SK-N-SH treated with all-trans-retinoic acid at 6 μM for 48 hours (cell line): ENCODE measurements at regions not wholly inside any gene's neighbourhood (a gene's known extent, or its start where the extent isn't known, plus 50 kb on each side); places are given as distances from the start of the nearest gene placed in this dataset.

Experiments
- ATAC-seq: fragments of 200-7000 bp; cut with Tn5 transposase; 3 replicates; pipeline ENCODE4 v1.9.1; 2020; ENCODE audit warnings: mild to moderate bottlenecking, moderate library complexity
- ARNTL ChIP-seq: fragments of 450-650 bp; formaldehyde crosslinking; IDR thresholded peaks from 2 replicates; pipeline ENCODE4 v1.5.0; 2020; ENCODE audit warnings: low read depth, mild to moderate bottlenecking, moderate library complexity, borderline replicate concordance
- BACH2 ChIP-seq: fragments of 250-450 bp; sonication (Bioruptor Pico); IDR thresholded peaks from 2 replicates; pipeline ENCODE4 v1.9.0; 2021; ENCODE audit warnings: mild to moderate bottlenecking, borderline replicate concordance
- CSDC2 ChIP-seq: fragments of 250-450 bp; sonication (Bioruptor Pico); IDR thresholded peaks from 2 replicates; pipeline ENCODE4 v1.5.0; 2020; ENCODE audit warnings: mild to moderate bottlenecking, moderate library complexity
- ESRRG ChIP-seq: fragments of 250-450 bp; sonication (Bioruptor Pico); IDR thresholded peaks from 2 replicates; pipeline ENCODE4 v1.6.1; 2021; ENCODE audit warnings: mild to moderate bottlenecking
- GLIS3 ChIP-seq: fragments of 250-450 bp; sonication (Bioruptor Pico); IDR thresholded peaks from 2 replicates; pipeline ENCODE4 v1.5.0; 2020; ENCODE audit warnings: mild to moderate bottlenecking, moderate library complexity
- ISL1 ChIP-seq: fragments of 250-450 bp; sonication (Bioruptor Pico); IDR thresholded peaks from 2 replicates; pipeline ENCODE4 v2.1.2; 2022; ENCODE audit warnings: mild to moderate bottlenecking, moderate library complexity
- OSR1 ChIP-seq: fragments of 250-450 bp; sonication (Bioruptor Pico); IDR thresholded peaks from 2 replicates; pipeline ENCODE4 v1.8.0; 2022; ENCODE audit warnings: moderate library complexity, mild to moderate bottlenecking, inconsistent platforms
- POU6F1 ChIP-seq: fragments of 250-450 bp; sonication (Bioruptor Pico); IDR thresholded peaks from 2 replicates; pipeline ENCODE4 v1.8.0; 2021; ENCODE audit warnings: low read depth, mild to moderate bottlenecking, moderate library complexity, borderline replicate concordance
- PPARA ChIP-seq: fragments of 250-450 bp; sonication (Bioruptor Pico); IDR thresholded peaks from 2 replicates; pipeline ENCODE4 v1.5.0; 2020; ENCODE audit warnings: mild to moderate bottlenecking, borderline replicate concordance
- RARB ChIP-seq: fragments of 250-450 bp; sonication (Bioruptor Pico); IDR thresholded peaks from 2 replicates; pipeline ENCODE4 v1.8.0; 2021; ENCODE audit warnings: mild to moderate bottlenecking, moderate library complexity
- SNAI2 ChIP-seq: fragments of 250-450 bp; sonication (Bioruptor Pico); IDR thresholded peaks from 2 replicates; pipeline ENCODE4 v1.5.0; 2020; ENCODE audit warnings: mild to moderate bottlenecking, moderate library complexity
- TCF4 ChIP-seq: fragments of 250-450 bp; sonication (Bioruptor Pico); IDR thresholded peaks from 2 replicates; pipeline ENCODE4 v1.8.0; 2021; ENCODE audit warnings: mild to moderate bottlenecking, moderate library complexity, borderline replicate concordance
- TOX ChIP-seq: fragments of 250-450 bp; sonication (Bioruptor Pico); IDR thresholded peaks from 2 replicates; pipeline ENCODE4 v1.8.0; 2021; ENCODE audit warnings: mild to moderate bottlenecking, moderate library complexity, borderline replicate concordance
- ZC3H10 ChIP-seq: fragments of 250-450 bp; sonication (Bioruptor Pico); IDR thresholded peaks from 2 replicates; pipeline ENCODE4 v1.5.1; 2021; ENCODE audit warnings: mild to moderate bottlenecking, moderate library complexity
- ZFP3 ChIP-seq: fragments of 250-450 bp; sonication (Bioruptor Pico); IDR thresholded peaks from 2 replicates; pipeline ENCODE4 v1.5.0; 2020; ENCODE audit warnings: mild to moderate bottlenecking, moderate library complexity
- ZFP30 ChIP-seq: fragments of 450-650 bp; formaldehyde crosslinking; IDR thresholded peaks from 2 replicates; pipeline ENCODE4 v1.5.0; 2022; ENCODE audit warnings: mild to moderate bottlenecking, moderate library complexity
- ZNF70 ChIP-seq: fragments of 450-650 bp; formaldehyde crosslinking; IDR thresholded peaks from 2 replicates; pipeline ENCODE4 v1.5.0; 2020; ENCODE audit warnings: mild to moderate bottlenecking, moderate library complexity
- ZNF8 ChIP-seq: fragments of 450-650 bp; formaldehyde crosslinking; IDR thresholded peaks from 2 replicates; pipeline ENCODE4 v1.5.0; 2020; ENCODE audit warnings: mild to moderate bottlenecking, moderate library complexity
- TF ChIP-seq, protein P1 (sequence below): fragments of 250-450 bp; sonication (Bioruptor Pico); IDR thresholded peaks from 2 replicates; pipeline ENCODE4 v1.5.1; 2021; ENCODE audit warnings: mild to moderate bottlenecking, moderate library complexity
- TF ChIP-seq, protein P2 (sequence below): fragments of 250-450 bp; sonication (Bioruptor Pico); IDR thresholded peaks from 2 replicates; pipeline ENCODE4 v1.5.1; 2020; ENCODE audit warnings: low read depth, mild to moderate bottlenecking, moderate library complexity
- TF ChIP-seq, protein P3 (sequence below): fragments of 250-450 bp; sonication (Bioruptor Pico); IDR thresholded peaks from 2 replicates; pipeline ENCODE4 v1.8.0; 2020; ENCODE audit warnings: mild to moderate bottlenecking, moderate library complexity, borderline replicate concordance

- TF ChIP-seq POU6F1 (CRISPR knock-in tag) = no peak
- no peak for TF ChIP-seq ZNF8
- no peak for TF ChIP-seq TCF4 (CRISPR knock-in tag)
- no peak for TF ChIP-seq CSDC2
Observed at GRCh38 chr4:160869899-160870298, 1293.9 kb downstream of the FSTL5 start (continued).

- TF ChIP-seq RARB (CRISPR knock-in tag) (no peak), OSR1 (no peak), ZFP30 (CRISPR knock-in tag) (no peak), GLIS3 (CRISPR knock-in tag) (no peak), ZNF70 (CRISPR knock-in tag) (no peak), TCF4 (CRISPR knock-in tag) (no peak), ESRRG (no peak), ZC3H10 (CRISPR knock-in tag) (no peak), ARNTL (no peak), PPARA (CRISPR knock-in tag) (no peak), BACH2 (CRISPR knock-in tag) (no peak), CSDC2 (no peak), POU6F1 (CRISPR knock-in tag) (no peak), ISL1 (CRISPR knock-in tag) (no peak), TOX (no peak)
- TF ChIP-seq, protein P1, sequence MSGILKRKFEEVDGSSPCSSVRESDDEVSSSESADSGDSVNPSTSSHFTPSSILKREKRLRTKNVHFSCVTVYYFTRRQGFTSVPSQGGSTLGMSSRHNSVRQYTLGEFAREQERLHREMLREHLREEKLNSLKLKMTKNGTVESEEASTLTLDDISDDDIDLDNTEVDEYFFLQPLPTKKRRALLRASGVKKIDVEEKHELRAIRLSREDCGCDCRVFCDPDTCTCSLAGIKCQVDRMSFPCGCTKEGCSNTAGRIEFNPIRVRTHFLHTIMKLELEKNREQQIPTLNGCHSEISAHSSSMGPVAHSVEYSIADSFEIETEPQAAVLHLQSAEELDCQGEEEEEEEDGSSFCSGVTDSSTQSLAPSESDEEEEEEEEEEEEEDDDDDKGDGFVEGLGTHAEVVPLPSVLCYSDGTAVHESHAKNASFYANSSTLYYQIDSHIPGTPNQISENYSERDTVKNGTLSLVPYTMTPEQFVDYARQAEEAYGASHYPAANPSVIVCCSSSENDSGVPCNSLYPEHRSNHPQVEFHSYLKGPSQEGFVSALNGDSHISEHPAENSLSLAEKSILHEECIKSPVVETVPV = no peak
- TF ChIP-seq, protein P2, sequence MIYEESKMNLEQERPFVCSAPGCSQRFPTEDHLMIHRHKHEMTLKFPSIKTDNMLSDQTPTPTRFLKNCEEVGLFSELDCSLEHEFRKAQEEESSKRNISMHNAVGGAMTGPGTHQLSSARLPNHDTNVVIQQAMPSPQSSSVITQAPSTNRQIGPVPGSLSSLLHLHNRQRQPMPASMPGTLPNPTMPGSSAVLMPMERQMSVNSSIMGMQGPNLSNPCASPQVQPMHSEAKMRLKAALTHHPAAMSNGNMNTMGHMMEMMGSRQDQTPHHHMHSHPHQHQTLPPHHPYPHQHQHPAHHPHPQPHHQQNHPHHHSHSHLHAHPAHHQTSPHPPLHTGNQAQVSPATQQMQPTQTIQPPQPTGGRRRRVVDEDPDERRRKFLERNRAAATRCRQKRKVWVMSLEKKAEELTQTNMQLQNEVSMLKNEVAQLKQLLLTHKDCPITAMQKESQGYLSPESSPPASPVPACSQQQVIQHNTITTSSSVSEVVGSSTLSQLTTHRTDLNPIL (CRISPR knock-in tag) = no peak
- TF ChIP-seq, all 23 proteins: peak for 0
- no peak for ATAC-seq
Observed at GRCh38 chr4:160872491-160872890, 1291.3 kb downstream of the FSTL5 start.

GRCh38 chr4:160877087-160877790 is 1286.6 kb downstream of the FSTL5 start:
- ATAC-seq = no peak
- TF ChIP-seq CSDC2 (no peak), ZNF8 (no peak), TCF4 (CRISPR knock-in tag) (no peak), ESRRG (no peak), OSR1 (no peak), SNAI2 (CRISPR knock-in tag) (no peak)

DNA sequence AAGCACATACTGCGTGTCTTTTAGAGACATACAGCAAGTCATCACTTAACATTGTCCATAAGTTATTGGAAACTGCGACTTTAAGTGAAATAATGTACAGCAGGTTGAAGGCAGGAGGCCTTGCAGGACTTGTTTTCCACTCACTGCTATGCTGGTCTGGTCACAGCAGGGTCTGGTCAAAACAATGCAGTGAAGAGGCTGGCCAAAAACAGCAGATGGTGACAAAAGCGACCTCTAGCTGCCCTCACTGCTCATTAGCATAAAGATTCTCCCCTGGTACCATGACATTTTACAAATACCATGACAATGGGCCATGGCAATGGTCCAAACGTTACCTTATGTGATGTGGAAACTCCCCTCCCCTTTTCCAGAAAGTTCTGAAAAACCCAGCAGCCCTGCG is 1283.6 kb downstream of the FSTL5 start:
- ATAC-seq = no peak
- TF ChIP-seq RARB (CRISPR knock-in tag) = no peak
- TF ChIP-seq, protein P2 (CRISPR knock-in tag) = no peak
- TF ChIP-seq BACH2 (CRISPR knock-in tag) = no peak
- TF ChIP-seq TCF4 (CRISPR knock-in tag) = no peak
- no peak for TF ChIP-seq POU6F1 (CRISPR knock-in tag)
- TF ChIP-seq, protein P1 = no peak
- TF ChIP-seq ZFP3 (CRISPR knock-in tag) = no peak
- TF ChIP-seq, protein P3, sequence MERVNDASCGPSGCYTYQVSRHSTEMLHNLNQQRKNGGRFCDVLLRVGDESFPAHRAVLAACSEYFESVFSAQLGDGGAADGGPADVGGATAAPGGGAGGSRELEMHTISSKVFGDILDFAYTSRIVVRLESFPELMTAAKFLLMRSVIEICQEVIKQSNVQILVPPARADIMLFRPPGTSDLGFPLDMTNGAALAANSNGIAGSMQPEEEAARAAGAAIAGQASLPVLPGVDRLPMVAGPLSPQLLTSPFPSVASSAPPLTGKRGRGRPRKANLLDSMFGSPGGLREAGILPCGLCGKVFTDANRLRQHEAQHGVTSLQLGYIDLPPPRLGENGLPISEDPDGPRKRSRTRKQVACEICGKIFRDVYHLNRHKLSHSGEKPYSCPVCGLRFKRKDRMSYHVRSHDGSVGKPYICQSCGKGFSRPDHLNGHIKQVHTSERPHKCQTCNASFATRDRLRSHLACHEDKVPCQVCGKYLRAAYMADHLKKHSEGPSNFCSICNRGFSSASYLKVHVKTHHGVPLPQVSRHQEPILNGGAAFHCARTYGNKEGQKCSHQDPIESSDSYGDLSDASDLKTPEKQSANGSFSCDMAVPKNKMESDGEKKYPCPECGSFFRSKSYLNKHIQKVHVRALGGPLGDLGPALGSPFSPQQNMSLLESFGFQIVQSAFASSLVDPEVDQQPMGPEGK (CRISPR knock-in tag) = no peak
- TF ChIP-seq CSDC2 = no peak
- TF ChIP-seq ZFP30 (CRISPR knock-in tag) = no peak
- no peak for TF ChIP-seq ARNTL
- TF ChIP-seq ZNF8 = no peak
